Panc1 (cell line): ENCODE measurements at regions not wholly inside any gene's neighbourhood (a gene's known extent, or its start where the extent isn't known, plus 50 kb on each side); places are given as distances from the start of the nearest gene placed in this dataset.

ENCODE experiments used
- ATAC-seq: fragments of 200-7000 bp; cut with Tn5 transposase; 2 replicates; pipeline ENCODE4 v1.9.1; 2020; ENCODE audit warnings: mild to moderate bottlenecking, moderate library complexity
- BruUV-seq: library from RNA; stranded (reverse); fragments of 400-500 nt; replicated peaks from 2 replicates; lab custom pipeline; 2021; lab: Mats Ljungman, UMichigan
- CTCF ChIA-PET: fragments of 300-600 bp; sonication (Branson Sonifier 250); formaldehyde crosslinking; loops from one replicate; lab custom pipeline; 2022; ENCODE audit warnings: antibody characterized with exemption; lab: Charles Lee
- POLR2A ChIA-PET: fragments of 300-600 bp; sonication (Branson Sonifier 250); formaldehyde crosslinking; loops from one replicate; lab custom pipeline; 2022; ENCODE audit warnings: antibody characterized with exemption; lab: Charles Lee
- DNase-seq: peaks from one replicate; pipeline ENCODE4 v3.0.0-alpha.2; 2010; ENCODE audit warnings: low read depth, low spot score
- H3K27ac ChIP-seq: 2 replicates; pipeline ENCODE4 v1.5.1; 2011; ENCODE audit warnings: mild to moderate bottlenecking, low read length, inconsistent platforms
- H3K27me3 ChIP-seq: fragments of 200-500 bp; sonication (Bioruptor generic); 2 replicates; pipeline ENCODE4 v1.6.0; 2014; ENCODE audit warnings: low read length, inconsistent platforms; ENCODE audit not compliant: control insufficient read depth, insufficient read depth
- H3K36me3 ChIP-seq: fragments of 200-500 bp; sonication (Bioruptor generic); 2 replicates; pipeline ENCODE4 v1.5.1; 2014; ENCODE audit warnings: inconsistent platforms, mild to moderate bottlenecking, low read length, moderate library complexity; ENCODE audit not compliant: control insufficient read depth, insufficient read depth
- H3K4me1 ChIP-seq: 2 replicates; pipeline ENCODE4 v1.5.1; 2011; ENCODE audit warnings: inconsistent platforms, mild to moderate bottlenecking, low read length, moderate library complexity; ENCODE audit not compliant: control insufficient read depth, insufficient read depth
- H3K4me3 ChIP-seq, 2 experiments: 2 replicates each; pipeline ENCODE4 v1.5.1; 2011 to 2012; ENCODE audit warnings: low read depth in 2 of 2, low read length in 2 of 2, mild to moderate bottlenecking in 2 of 2, inconsistent platforms in 1 of 2, moderate library complexity in 1 of 2
- H3K9me3 ChIP-seq: fragments of 200-500 bp; sonication (Bioruptor generic); 2 replicates; pipeline ENCODE4 v1.5.1; 2014; ENCODE audit warnings: low read depth, mild to moderate bottlenecking, inconsistent platforms, low read length, moderate library complexity; ENCODE audit not compliant: control insufficient read depth, insufficient read depth
- POLR2AphosphoS5 ChIP-seq: IDR thresholded peaks from 2 replicates; pipeline ENCODE4 v1.6.1; 2012; ENCODE audit warnings: mild to moderate bottlenecking, low read depth, low read length, moderate library complexity
- SIN3A ChIP-seq: IDR thresholded peaks from 2 replicates; pipeline ENCODE4 v1.6.1; 2012; ENCODE audit warnings: low read depth, mild to moderate bottlenecking, low read length, moderate library complexity, borderline replicate concordance; ENCODE audit not compliant: insufficient read depth
- TCF7L2 ChIP-seq: IDR thresholded peaks from 2 replicates; pipeline ENCODE4 v1.6.1; 2011; ENCODE audit warnings: mild to moderate bottlenecking, low read depth, low read length, inconsistent platforms
- in situ Hi-C: cut with HindIII; loops from 2 replicates; pipeline ENCODE4 v1.10.0; 2016; ENCODE audit warnings: low sequenced_read_pairs, low pct_unique_long_range_greater_than_20kb
- intact Hi-C: fragments of 100-400 bp; cut with micrococcal nuclease; formaldehyde crosslinking; loops from one replicate; pipeline ENCODE4 v1.10.0; 2022; ENCODE audit not compliant: unreplicated experiment
- TF ChIP-seq, protein P1 (sequence below): fragments of 450-650 bp; IDR thresholded peaks from 2 replicates; pipeline ENCODE4 v1.5.1; 2017; ENCODE audit warnings: mild to moderate bottlenecking
- TF ChIP-seq, protein P2 (sequence below), 2 experiments: IDR thresholded peaks; 2 replicates each; pipeline ENCODE4 v1.6.1; 2011 to 2012; ENCODE audit warnings: low read depth in 2 of 2, control low read depth in 1 of 2, low read length in 1 of 2, mild to moderate bottlenecking in 1 of 2, moderate library complexity in 1 of 2; ENCODE audit not compliant: insufficient read depth in 1 of 2

DNA sequence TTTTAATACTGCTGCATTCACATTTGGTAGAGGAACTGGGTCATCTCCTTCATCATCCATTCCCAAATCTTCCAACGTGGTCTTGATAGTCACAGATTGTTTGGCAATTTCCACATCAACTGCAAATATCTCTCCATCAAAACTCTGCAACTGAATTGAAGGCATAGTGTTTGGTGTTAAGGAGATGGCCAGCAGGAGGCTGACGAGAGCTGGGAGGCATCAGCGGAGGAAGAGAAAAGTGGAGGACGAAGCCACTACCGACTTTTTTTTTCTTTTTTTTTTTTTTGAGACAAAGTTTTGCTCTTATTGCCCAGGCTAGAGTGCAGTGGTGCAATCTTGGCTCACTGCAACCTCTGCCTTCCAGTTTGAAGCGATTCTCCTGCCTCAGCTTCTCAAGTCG lies 205.0 kb upstream of the KCTD7 start:
- TF ChIP-seq SIN3A (no peak), POLR2AphosphoS5 (no peak), TCF7L2 (no peak)
- TF ChIP-seq, protein P1, sequence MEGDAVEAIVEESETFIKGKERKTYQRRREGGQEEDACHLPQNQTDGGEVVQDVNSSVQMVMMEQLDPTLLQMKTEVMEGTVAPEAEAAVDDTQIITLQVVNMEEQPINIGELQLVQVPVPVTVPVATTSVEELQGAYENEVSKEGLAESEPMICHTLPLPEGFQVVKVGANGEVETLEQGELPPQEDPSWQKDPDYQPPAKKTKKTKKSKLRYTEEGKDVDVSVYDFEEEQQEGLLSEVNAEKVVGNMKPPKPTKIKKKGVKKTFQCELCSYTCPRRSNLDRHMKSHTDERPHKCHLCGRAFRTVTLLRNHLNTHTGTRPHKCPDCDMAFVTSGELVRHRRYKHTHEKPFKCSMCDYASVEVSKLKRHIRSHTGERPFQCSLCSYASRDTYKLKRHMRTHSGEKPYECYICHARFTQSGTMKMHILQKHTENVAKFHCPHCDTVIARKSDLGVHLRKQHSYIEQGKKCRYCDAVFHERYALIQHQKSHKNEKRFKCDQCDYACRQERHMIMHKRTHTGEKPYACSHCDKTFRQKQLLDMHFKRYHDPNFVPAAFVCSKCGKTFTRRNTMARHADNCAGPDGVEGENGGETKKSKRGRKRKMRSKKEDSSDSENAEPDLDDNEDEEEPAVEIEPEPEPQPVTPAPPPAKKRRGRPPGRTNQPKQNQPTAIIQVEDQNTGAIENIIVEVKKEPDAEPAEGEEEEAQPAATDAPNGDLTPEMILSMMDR = no peak
- TF ChIP-seq, protein P2, sequence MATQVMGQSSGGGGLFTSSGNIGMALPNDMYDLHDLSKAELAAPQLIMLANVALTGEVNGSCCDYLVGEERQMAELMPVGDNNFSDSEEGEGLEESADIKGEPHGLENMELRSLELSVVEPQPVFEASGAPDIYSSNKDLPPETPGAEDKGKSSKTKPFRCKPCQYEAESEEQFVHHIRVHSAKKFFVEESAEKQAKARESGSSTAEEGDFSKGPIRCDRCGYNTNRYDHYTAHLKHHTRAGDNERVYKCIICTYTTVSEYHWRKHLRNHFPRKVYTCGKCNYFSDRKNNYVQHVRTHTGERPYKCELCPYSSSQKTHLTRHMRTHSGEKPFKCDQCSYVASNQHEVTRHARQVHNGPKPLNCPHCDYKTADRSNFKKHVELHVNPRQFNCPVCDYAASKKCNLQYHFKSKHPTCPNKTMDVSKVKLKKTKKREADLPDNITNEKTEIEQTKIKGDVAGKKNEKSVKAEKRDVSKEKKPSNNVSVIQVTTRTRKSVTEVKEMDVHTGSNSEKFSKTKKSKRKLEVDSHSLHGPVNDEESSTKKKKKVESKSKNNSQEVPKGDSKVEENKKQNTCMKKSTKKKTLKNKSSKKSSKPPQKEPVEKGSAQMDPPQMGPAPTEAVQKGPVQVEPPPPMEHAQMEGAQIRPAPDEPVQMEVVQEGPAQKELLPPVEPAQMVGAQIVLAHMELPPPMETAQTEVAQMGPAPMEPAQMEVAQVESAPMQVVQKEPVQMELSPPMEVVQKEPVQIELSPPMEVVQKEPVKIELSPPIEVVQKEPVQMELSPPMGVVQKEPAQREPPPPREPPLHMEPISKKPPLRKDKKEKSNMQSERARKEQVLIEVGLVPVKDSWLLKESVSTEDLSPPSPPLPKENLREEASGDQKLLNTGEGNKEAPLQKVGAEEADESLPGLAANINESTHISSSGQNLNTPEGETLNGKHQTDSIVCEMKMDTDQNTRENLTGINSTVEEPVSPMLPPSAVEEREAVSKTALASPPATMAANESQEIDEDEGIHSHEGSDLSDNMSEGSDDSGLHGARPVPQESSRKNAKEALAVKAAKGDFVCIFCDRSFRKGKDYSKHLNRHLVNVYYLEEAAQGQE (IDR thresholded peaks at IDR 0.05; ENCODE audit: insufficient read depth in 1 of 2, low read depth in 2 of 2, low read length in 1 of 2) = no peak

DNA sequence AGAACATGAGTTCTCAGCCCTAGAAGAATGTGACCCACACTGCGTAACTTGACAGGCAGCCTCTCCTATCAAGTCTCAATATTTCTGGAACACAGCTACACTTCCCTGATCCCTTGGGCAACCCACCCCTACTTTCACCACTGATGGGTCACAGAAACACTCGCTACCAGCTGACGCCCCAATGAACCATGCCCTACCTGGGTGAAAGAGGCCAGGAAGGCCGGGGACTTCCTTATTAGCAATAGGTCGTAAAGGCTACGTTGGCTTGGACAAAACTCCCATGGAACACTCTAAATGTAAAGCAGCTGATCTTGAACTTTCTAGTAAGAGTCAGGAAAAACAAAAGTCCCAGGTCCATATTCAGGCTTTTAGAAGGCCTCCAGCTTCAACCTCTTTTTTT lies 202.3 kb upstream of the KCTD7 start:
- no peaks in the 10 kb centered on the region for H3K4me1 ChIP-seq
- H3K27me3 ChIP-seq = no peaks in the 10 kb centered on the region
- ATAC-seq (no peak), DNase-seq (no peak)
- intact Hi-C loops (no loop called here), in situ Hi-C loops (no loop called here)
- no TSS peak for BruUV-seq
- no peaks in the 10 kb centered on the region for H3K9me3 ChIP-seq
- no peak for TF ChIP-seq POLR2AphosphoS5
- no peak for TF ChIP-seq SIN3A
- no peak for TF ChIP-seq TCF7L2
- TF ChIP-seq, protein P1 = no peak
- TF ChIP-seq, protein P2 (IDR thresholded peaks at IDR 0.05; ENCODE audit: insufficient read depth in 1 of 2, low read depth in 2 of 2, low read length in 1 of 2) = no peak
- POLR2A ChIA-PET = interaction anchor here (0.5 kb wide), 1 partner anchor 49 kb away, joined by 4 read pairs; no protein-coding TSS in a partner anchor
- H3K4me3 ChIP-seq = no peak overlapping the region
- no peaks in the 10 kb centered on the region for H3K36me3 ChIP-seq
- H3K27ac ChIP-seq = no peak overlapping the region
- CTCF ChIA-PET = no interaction called here

More for the DNA sequence above, 205.0 kb upstream of the KCTD7 start:
- DNase-seq = no peak
- no TSS peak for BruUV-seq
- H3K4me3 ChIP-seq = no peak overlapping the region
- ChIA-PET CTCF (interaction anchor here (0.7 kb wide), 1 partner anchor 10 kb away, joined by 5 read pairs; no protein-coding TSS in a partner anchor), POLR2A (no interaction called here)
- no peaks in the 10 kb centered on the region for H3K9me3 ChIP-seq
- ATAC-seq = no peak
- H3K36me3 ChIP-seq = no peaks in the 10 kb centered on the region
- H3K27ac ChIP-seq = no peak overlapping the region
- intact Hi-C loops = no loop called here
- in situ Hi-C loops = no loop called here
- no peaks in the 10 kb centered on the region for H3K4me1 ChIP-seq
- H3K27me3 ChIP-seq = no peaks in the 10 kb centered on the region
